ENCODE measurements at regions not wholly inside any gene's neighbourhood (a gene's known extent, or its start where the extent isn't known, plus 50 kb on each side); places are given as distances from the start of the nearest gene placed in this dataset.

GRCh38 chr5:4387290-4387689, 752.8 kb upstream of the ADAMTS16 start:
- TF ChIP-seq CTCF (IDR thresholded peaks at IDR 0.05) (no peak), ZFX (IDR thresholded peaks at IDR 0.05; ENCODE audit: borderline replicate concordance) (no peak)

All from 22Rv1 (cell line).